Middle frontal gyrus (tissue), 1 donor: ENCODE measurements at regions not wholly inside any gene's neighbourhood (a gene's known extent, or its start where the extent isn't known, plus 50 kb on each side); places are given as distances from the start of the nearest gene placed in this dataset.

ENCODE experiments used
- DNase-seq: peaks from one replicate; pipeline ENCODE4 v3.0.0-alpha.2; 2015; ENCODE audit warnings: low spot score; ENCODE audit errors: extremely low spot score

GRCh38 chr16:79449067-79449769 is 151.3 kb downstream of the MAF start:
- DNase-seq, result no peak

GRCh38 chr16:79444572-79444971 is 156.0 kb downstream of the MAF start:
- no peak for DNase-seq

DNA sequence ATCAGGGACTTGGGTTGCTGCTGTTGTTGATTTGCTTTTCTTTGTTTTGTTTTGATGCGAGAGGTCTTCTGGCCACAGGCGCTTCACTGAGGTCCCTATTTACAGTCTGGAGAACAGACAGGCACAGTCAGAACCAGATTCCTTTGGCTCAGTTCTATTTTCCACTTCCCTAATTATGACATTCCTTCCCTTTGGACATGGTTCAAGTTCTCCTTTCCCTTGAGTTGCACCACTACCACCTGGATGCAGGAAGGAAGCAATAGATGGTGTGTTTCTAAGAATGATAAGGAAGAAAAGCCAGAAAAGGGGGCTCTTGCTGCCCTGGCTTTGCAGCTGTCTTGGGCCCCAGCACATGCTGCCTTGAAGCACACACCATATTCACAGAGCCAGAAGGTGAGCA is 160.6 kb downstream of the MAF start:
- DNase-seq, result no peak

DNA sequence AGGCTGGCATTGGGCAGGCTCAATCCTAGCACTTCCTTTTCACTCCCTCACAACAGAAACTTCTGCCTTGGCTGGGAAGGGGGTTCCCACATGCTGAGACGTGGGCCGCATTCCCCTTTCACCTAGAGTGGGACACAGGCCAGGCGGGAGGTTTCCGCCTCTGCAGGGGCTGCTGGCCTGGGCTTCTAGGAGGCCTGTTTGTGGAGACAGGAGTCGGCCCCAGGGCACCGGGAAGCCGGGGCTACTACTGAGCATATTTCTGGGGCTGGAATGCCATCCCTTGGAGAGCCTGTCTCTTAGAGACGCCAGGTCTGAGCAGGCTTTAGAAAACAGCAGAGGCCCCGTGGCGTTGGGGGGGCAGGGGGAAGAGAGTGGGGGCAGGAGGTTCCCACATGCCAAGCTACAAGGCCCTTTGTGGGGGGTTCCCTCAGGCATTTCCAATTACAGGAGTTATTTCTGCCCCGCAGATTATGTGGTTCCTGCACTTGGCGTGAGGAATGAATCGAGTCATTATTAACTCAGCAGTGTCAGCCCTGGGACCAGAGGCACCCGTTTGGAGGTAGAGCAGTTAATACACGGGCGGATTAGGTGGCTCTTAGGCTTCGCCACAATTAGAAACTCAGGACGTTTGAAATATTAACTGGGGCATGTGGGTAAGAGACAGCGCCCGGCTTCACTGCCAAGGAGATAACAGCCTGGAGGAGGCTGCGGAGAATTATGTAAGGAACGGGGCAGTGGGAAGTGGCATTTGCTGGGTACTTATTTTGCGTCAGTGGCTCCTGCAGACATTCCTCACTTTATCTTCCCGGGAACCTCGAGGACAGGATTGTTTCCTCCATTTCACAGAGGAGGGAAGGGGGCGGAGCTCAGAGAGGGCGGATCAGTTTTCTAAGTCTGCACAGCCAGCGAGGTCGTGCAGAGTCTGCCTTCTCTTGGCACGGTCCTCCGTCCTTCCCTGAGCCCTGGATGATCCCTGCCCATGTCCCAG is 162.5 kb downstream of the MAF start:
- DNase-seq, result peak; percentile 5

DNA sequence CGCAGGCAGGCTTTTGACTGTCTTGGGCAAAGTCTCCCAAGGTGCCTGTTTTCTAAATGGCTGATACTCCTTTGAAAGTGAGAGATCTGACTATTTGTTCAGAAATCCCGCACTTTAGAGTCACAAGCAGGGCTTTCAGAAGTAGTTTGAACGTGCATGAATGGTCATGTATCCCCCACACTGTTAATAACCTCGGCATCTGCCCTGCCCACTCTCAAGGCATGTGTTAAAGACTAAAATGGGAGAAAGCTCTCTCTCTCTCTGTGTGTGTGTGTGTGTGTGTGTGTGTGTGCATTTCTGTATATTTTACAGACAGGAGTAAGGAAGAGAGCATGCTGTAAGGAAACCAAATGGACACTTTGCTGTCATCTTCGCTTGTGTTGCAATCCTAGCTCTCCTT is 163.7 kb downstream of the MAF start:
- DNase-seq, result no peak

- DNase-seq, result no peak
These were observed 165.8 kb downstream of the MAF start for GRCh38 chr16:79434771-79435170.

DNA sequence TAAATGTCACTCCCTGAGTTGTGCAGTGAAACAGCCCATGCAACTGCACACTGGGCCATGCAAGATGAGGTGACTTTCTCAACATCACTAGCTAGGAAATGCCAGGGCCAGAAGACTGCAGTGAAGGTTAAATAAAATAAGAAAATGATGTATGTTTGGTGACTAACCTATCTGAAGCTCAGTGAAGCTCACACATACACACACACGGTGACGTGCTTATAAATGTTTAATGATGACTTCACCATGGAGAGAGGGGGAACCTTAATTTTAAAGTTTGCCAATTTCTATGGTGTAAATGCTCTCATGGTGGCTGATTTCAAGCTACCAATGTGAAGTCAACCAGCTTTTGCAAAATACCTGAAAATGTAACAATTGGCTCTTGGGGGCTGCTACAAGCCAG is 166.4 kb downstream of the MAF start:
- no peak for DNase-seq

- no peak for DNase-seq
These were observed 168.6 kb downstream of the MAF start for GRCh38 chr16:79431923-79432322.

DNA sequence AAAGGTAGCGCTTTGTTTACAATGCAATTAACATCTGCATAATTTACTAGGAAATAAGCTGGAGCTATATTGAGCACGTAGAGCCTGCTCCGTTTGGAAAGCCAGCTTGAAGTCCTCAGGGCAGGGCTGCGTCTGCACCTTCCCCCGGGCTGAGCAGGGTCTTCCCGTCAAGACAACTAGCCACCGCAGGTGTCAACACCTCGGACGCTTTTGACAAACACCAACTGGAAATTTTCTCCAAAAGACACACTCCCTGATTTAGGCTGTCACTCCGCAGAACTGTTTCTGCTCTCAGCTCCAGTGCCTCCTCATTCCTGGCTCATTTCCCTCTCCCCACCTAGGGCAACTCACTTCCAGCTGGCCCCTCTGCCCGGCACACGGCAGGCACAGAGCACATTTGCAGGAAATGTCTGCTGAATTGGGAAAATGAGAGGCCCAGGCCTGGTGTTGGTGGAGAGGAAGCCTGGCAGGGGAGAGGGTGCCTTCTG is 170.3 kb downstream of the MAF start:
- no peak for DNase-seq

- no peak for DNase-seq
These were observed 171.0 kb downstream of the MAF start for GRCh38 chr16:79429381-79430190.

DNA sequence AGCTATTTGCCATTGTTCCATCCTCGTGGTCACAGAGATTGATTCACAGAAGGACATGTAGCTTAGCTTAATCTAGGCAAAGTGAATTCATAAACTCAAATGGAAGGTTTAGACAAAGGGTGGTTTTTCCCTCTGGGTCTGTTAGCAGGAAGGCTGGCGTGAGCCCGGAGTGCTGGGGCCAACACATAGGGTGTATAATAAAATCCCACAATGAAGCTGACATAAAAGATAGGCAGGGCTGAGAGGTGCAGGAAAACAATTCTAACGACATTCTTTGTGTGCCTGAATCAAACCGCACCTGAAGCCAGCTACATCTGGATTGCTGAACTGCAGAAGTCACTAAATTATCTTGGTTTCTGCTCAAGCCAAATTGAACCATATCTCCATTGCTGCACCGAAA is 173.9 kb downstream of the MAF start:
- DNase-seq, result no peak

DNA sequence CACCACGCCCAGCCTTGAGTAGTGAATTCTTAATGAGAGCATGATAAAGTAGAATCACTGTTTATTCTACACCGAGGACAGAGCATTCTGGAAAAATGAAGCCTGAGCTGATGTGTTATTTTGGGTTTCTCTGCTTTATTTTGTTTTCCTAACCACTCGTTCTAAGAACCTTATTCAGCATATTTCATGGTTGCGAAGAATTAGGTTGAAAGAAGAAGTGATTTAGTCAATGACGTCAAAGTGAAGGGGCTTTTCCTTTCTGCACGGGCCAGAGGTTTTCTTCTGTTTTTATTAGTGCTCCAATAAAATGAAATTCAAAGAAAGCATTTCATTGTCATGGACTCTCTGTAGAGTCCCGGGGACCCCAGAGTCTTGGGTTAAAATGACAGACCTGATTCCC is 178.5 kb downstream of the MAF start:
- no peak for DNase-seq

- DNase-seq, result no peak
These were observed 179.4 kb downstream of the MAF start for GRCh38 chr16:79421126-79421525.

GRCh38 chr16:79420493-79420892 is 180.0 kb downstream of the MAF start:
- no peak for DNase-seq

DNA sequence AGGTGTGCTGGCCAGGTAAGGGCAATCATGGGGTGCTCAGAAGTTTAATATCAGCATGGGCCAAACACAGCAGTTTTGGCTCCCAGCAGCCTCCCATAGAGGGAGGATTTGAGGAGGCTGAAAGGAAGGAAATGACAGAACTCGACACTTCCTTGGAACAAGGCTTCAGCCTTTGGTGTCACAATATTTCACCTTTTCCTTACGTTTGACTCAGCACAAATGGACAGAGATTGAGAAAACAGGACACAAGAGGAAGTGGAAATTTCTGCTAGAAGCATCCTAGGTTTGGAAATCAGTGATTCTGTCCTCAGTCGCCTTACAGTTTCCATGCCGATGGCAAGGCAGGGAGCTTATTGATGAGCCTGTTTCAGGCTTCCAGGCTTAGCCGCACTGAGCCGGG is 181.4 kb downstream of the MAF start:
- DNase-seq, result no peak

DNA sequence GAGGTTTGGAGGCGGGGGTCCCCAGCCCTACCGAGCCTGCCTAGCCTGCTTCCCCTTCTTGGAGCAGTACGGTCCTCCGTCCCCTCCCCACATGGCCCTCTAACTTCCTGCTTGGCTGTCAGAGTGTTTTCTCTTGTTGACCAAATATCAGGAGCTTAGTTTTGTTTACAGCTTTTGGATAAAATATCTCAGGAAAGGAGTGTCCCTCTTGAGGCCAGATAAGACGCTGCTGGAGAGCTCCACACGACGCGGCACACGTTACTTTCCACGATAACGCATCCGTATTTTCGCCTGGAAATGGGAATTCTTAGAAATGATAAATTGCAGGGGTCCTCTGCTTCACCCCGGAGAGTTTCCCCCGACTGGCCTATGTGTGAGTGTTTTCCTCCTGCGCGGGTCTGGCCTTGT is 182.9 kb downstream of the MAF start:
- DNase-seq, result no peak

DNA sequence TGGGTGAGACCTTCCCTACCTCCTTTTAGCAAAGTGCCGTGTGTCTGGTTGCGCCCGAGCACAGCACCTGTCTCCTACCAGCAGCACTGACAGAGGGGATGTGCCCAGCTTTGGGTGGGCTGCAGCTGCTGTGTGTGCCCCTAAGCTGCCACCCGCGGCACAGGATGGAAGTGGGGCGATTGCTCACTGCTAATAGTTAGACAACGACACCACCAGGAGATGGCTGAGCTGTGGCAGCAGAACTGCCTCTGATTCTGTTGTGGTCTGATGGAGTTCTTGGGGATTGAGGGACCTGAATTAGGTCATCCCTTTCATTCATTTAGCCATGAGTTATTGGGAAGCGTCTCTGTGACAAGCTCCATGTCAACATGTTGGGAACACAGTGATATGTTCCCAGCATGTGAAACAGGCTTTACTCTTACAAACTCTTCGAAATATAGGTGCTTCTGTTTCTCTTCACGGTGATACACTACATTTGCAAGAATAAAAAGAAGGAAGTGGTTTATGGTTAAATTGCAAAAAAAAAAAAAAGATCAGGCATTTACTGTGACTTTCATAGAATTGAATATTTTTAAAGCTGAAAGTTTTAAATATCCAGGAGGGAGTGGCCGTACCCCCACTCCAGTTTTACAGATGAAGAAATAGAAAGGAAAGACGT is 184.4 kb downstream of the MAF start:
- no peak for DNase-seq

- DNase-seq, result no peak
These were observed 187.7 kb downstream of the MAF start for GRCh38 chr16:79412783-79413225.

GRCh38 chr16:79411805-79412204 is 188.7 kb downstream of the MAF start:
- DNase-seq, result no peak

GRCh38 chr16:79411357-79411756 is 189.2 kb downstream of the MAF start:
- DNase-seq, result no peak

DNA sequence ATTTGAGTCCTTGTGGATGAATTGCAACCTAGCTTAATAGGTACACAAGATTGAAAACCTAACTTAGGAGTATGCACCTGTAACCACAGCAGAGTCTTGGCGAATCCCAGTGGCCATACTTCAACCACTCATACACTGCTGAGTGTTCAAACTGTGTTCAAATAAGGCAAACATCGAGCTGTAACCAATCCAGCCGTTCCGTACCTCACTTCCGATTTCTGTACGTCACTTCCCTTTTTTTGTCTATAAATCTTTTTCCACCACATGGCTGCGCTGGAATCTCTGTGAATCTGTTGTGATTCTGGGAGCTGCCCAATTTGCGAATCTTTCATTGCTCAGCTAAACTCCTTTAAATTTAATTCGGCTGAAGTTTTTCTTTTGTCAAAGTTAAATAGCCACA is 190.6 kb downstream of the MAF start:
- DNase-seq, result no peak
